ENCODE measurements at regions not wholly inside any gene's neighbourhood (a gene's known extent, or its start where the extent isn't known, plus 50 kb on each side); places are given as distances from the start of the nearest gene placed in this dataset.

GRCh38 chr1:241419986-241420385, 63.0 kb upstream of the RGS7 start:
- Histone ChIP-seq H3K27me3 (ENCODE audit: control insufficient read depth, insufficient read depth, low read length, poor library complexity, severe bottlenecking) (peaks cover 24% of the 10 kb centered on the region), H3K36me3 (ENCODE audit: control insufficient read depth, insufficient read depth, low read length) (no peaks in the 10 kb centered on the region), H3K27ac (ENCODE audit: low read depth, low read length) (no peak overlapping the region), H3K4me3 (ENCODE audit: low read length) (no peak overlapping the region), H3K9me3 (ENCODE audit: control insufficient read depth, low read length) (no peaks in the 10 kb centered on the region), H3K4me1 (ENCODE audit: control insufficient read depth, insufficient read depth, low read length) (peaks cover 7% of the 10 kb centered on the region), H3K9ac (ENCODE audit: extremely low read depth, low read length, poor library complexity, severe bottlenecking) (no peak overlapping the region)
- Mint-ChIP-seq H3K4me3 (no peak overlapping the region), H3K27ac (no peak overlapping the region), H3K4me1 (peaks cover 29% of the 10 kb centered on the region), H3K9me3 (peaks cover 3% of the 10 kb centered on the region), H3K27me3 (ENCODE audit: insufficient read depth) (peaks cover 24% of the 10 kb centered on the region), H3K36me3 (ENCODE audit: low read depth) (no peaks in the 10 kb centered on the region)
- DNase-seq = no peak
- 88 to 100% methylated on average over 2 to 3 of the region's 3 CpGs for WGBS, 2 experiments (ENCODE audit: insufficient coverage in 1 of 2, insufficient read length in 1 of 2)
- TF ChIP-seq CTCF (conservative IDR thresholded peaks at IDR 0.05) = no peak

- no peak for DNase-seq
- H3K4me1 Mint-ChIP-seq = peaks cover 39% of the 10 kb centered on the region
- Histone ChIP-seq H3K4me1 (ENCODE audit: control insufficient read depth, insufficient read depth, low read length) (peaks cover 8% of the 10 kb centered on the region), H3K27ac (ENCODE audit: low read depth, low read length) (no peak overlapping the region), H3K27me3 (ENCODE audit: control insufficient read depth, insufficient read depth, low read length, poor library complexity, severe bottlenecking) (peaks cover 4% of the 10 kb centered on the region), H3K9ac (ENCODE audit: extremely low read depth, low read length, poor library complexity, severe bottlenecking) (no peak overlapping the region), H3K36me3 (ENCODE audit: control insufficient read depth, insufficient read depth, low read length) (no peaks in the 10 kb centered on the region), H3K4me3 (ENCODE audit: low read length) (no peak overlapping the region), H3K9me3 (ENCODE audit: control insufficient read depth, low read length) (no peaks in the 10 kb centered on the region)
- H3K36me3 Mint-ChIP-seq (ENCODE audit: low read depth) = no peaks in the 10 kb centered on the region
- no peak overlapping the region for H3K4me3 Mint-ChIP-seq
- 89 to 90% methylated on average over 1 of the region's 1 CpG for WGBS, 2 experiments (ENCODE audit: insufficient coverage in 1 of 2, insufficient read length in 1 of 2)
- no peak overlapping the region for H3K27ac Mint-ChIP-seq
- peaks cover 3% of the 10 kb centered on the region for H3K9me3 Mint-ChIP-seq
- TF ChIP-seq CTCF (conservative IDR thresholded peaks at IDR 0.05) = no peak
- peaks cover 8% of the 10 kb centered on the region for H3K27me3 Mint-ChIP-seq (ENCODE audit: insufficient read depth)
These were observed 60.3 kb upstream of the RGS7 start for GRCh38 chr1:241417258-241417657.

GRCh38 chr1:241413974-241414373, 57.0 kb upstream of the RGS7 start:
- H3K4me3 Mint-ChIP-seq = no peak overlapping the region
- no peaks in the 10 kb centered on the region for H3K36me3 Mint-ChIP-seq (ENCODE audit: low read depth)
- H3K27ac ChIP-seq (ENCODE audit: low read depth, low read length) = no peak overlapping the region
- peaks cover 8% of the 10 kb centered on the region for H3K4me1 ChIP-seq (ENCODE audit: control insufficient read depth, insufficient read depth, low read length)
- H3K9ac ChIP-seq (ENCODE audit: extremely low read depth, low read length, poor library complexity, severe bottlenecking) = no peak overlapping the region
- H3K4me3 ChIP-seq (ENCODE audit: low read length) = no peak overlapping the region
- peaks cover 7% of the 10 kb centered on the region for H3K27me3 Mint-ChIP-seq (ENCODE audit: insufficient read depth)
- H3K27me3 ChIP-seq (ENCODE audit: control insufficient read depth, insufficient read depth, low read length, poor library complexity, severe bottlenecking) = no peaks in the 10 kb centered on the region
- H3K9me3 ChIP-seq (ENCODE audit: control insufficient read depth, low read length) = no peaks in the 10 kb centered on the region
- H3K27ac Mint-ChIP-seq = no peak overlapping the region
- H3K36me3 ChIP-seq (ENCODE audit: control insufficient read depth, insufficient read depth, low read length) = no peaks in the 10 kb centered on the region
- peaks cover 37% of the 10 kb centered on the region for H3K4me1 Mint-ChIP-seq
- TF ChIP-seq CTCF (conservative IDR thresholded peaks at IDR 0.05) = no peak
- DNase-seq = no peak
- H3K9me3 Mint-ChIP-seq = no peaks in the 10 kb centered on the region
- 50 to 80% methylated on average over 2 to 3 of the region's 3 CpGs for WGBS, 2 experiments (ENCODE audit: insufficient coverage in 1 of 2, insufficient read length in 1 of 2)
